ENCODE measurements at regions not wholly inside any gene's neighbourhood (a gene's known extent, or its start where the extent isn't known, plus 50 kb on each side); places are given as distances from the start of the nearest gene placed in this dataset.
A peak's percentile ranks its signal among the peaks of the same experiment; 100 is the strongest.

DNA sequence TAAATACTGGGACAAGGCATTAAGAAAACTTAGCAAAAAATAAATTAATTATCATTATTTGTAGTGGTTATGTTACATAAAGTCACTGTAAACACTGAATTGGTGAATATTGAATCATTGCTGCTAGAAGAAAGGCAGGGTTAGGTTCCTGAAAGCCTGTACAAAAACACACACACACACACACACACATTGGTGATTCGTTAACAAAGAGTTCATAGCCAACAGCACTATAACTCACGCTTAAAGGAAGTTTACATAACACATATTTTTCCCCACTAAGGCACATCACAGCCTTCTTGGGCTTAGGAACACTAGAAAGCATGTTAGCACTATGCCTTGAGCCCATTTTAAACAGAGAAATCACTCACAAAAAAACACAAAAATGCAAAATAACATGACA lies 690.0 kb upstream of the PIK3C3 start:
- WGBS, 2 experiments (ENCODE audit: extremely low coverage in 1 of 2, insufficient coverage in 1 of 2, insufficient read length in 1 of 2, insufficient replicate concordance in 2 of 2, low coverage in 1 of 2, low lambda C conversion rate in 2 of 2, missing lambda C conversion rate in 1 of 2), result 91% methylated on average over 2 of the region's 2 CpGs; no CpG with 5 or more reads in 1 of the 2 experiments
- Histone ChIP-seq H2BK15ac (ENCODE audit: low read length) (no peak overlapping the region), H2BK20ac (ENCODE audit: low read length) (no peak overlapping the region), H3K14ac (ENCODE audit: insufficient read length) (no peak overlapping the region), H3K56ac (replicated peaks; ENCODE audit: insufficient read length, low read depth, low read length) (no peak overlapping the region), H3K79me2 (ENCODE audit: control insufficient read depth in 1 of 2, insufficient read depth in 2 of 2, low read length in 2 of 2) (no peaks in the 10 kb centered on the region), H3K4me1 (replicated peaks in 1 of 4; ENCODE audit: control insufficient read depth in 3 of 4, insufficient read depth in 4 of 4, low read length in 3 of 4) (peaks cover 0 to 5% (median 2%) of the 10 kb centered on the region in 4 experiments; a peak in 1 of 7 replicates), H2BK5ac (ENCODE audit: low read depth, low read length) (no peak overlapping the region), H4K8ac (ENCODE audit: extremely low read depth, insufficient read depth, low read length) (no peak overlapping the region), H3K27ac (ENCODE audit: low read depth, low read length) (no peak overlapping the region), H3K23me2 (ENCODE audit: low read depth, low read length) (no peaks in the 10 kb centered on the region), H3K27me3 (replicated peaks in 1 of 4; ENCODE audit: control insufficient read depth in 3 of 4, extremely low read depth in 1 of 4, insufficient read depth in 3 of 4, low read length in 3 of 4) (no peaks in the 10 kb centered on the region), H3K79me1 (ENCODE audit: low read depth, low read length) (no peaks in the 10 kb centered on the region), H2BK12ac (ENCODE audit: low read depth, low read length) (no peak overlapping the region), H3K4me2 (ENCODE audit: insufficient read depth in 1 of 2, low read depth in 2 of 2, low read length in 2 of 2) (no peak overlapping the region), H3K36me3 (ENCODE audit: control insufficient read depth in 2 of 4, insufficient read depth in 4 of 4, low read length in 3 of 4) (no peaks in the 10 kb centered on the region), H2BK120ac (replicated peaks; ENCODE audit: low read depth, low read length) (no peak overlapping the region), H3K18ac (ENCODE audit: extremely low read depth, low read length) (no peak overlapping the region), H3K23ac (ENCODE audit: insufficient read length) (no peak overlapping the region), H2AK5ac (ENCODE audit: low read depth, low read length) (no peak overlapping the region), H3K9ac (replicated peaks in 1 of 4; ENCODE audit: extremely low read depth in 1 of 4, low read depth in 3 of 4, low read length in 3 of 4) (no peak overlapping the region), H4K20me1 (replicated peaks in 1 of 2; ENCODE audit: control insufficient read depth in 1 of 2, insufficient read depth in 2 of 2, low read length in 2 of 2) (no peaks in the 10 kb centered on the region), H3K4ac (replicated peaks; ENCODE audit: insufficient read length, low read depth, low read length) (no peak overlapping the region), H4K91ac (replicated peaks; ENCODE audit: insufficient read length, low read length) (no peak overlapping the region), H4K5ac (ENCODE audit: insufficient read length, low read depth, low read length) (no peak overlapping the region), H3K4me3 (ENCODE audit: extremely low read depth in 1 of 4, insufficient read depth in 2 of 4, low read depth in 3 of 4, low read length in 4 of 4) (no peak overlapping the region), H3K9me3 (ENCODE audit: insufficient read depth in 2 of 2, low read depth in 1 of 2, low read length in 1 of 2) (no peaks in the 10 kb centered on the region), H2AFZ (ENCODE audit: low read length) (0 out of 2 replicates have a peak overlapping the region, but pooled peaks have one; percentile 18)
- no peak for FAIRE-seq
- ChIA-PET POLR2A (ENCODE audit: partially characterized antibody) (no interaction called here), CTCF (ENCODE audit: partially characterized antibody) (no interaction called here)
- no peak for DNase-seq (ENCODE audit: low read depth in 1 of 2, low spot score in 2 of 2)
- no peak for TF ChIP-seq CEBPB (IDR thresholded peaks at IDR 0.05; ENCODE audit: low read depth, low read length)
- TF ChIP-seq KDM4A (IDR thresholded peaks at IDR 0.05; ENCODE audit: low read depth, low read length, severe bottlenecking), result no peak
- TF ChIP-seq FOSL1 (IDR thresholded peaks at IDR 0.05; ENCODE audit: insufficient read depth, low read depth, low read length), result no peak
- no peak for TF ChIP-seq POLR2AphosphoS5 (IDR thresholded peaks at IDR 0.05; ENCODE audit: low read depth, low read length)
- no peak for TF ChIP-seq EGR1 (IDR thresholded peaks at IDR 0.05; ENCODE audit: borderline replicate concordance, low read depth, low read length)
- no peak for TF ChIP-seq POLR2A (IDR thresholded peaks at IDR 0.05; ENCODE audit: control extremely low read depth in 1 of 2, low read depth in 2 of 2, low read length in 2 of 2)
- TF ChIP-seq KDM1A (IDR thresholded peaks at IDR 0.05; ENCODE audit: borderline replicate concordance, low read length), result no peak
- no peak for TF ChIP-seq POU5F1 (IDR thresholded peaks at IDR 0.05; ENCODE audit: low read depth, low read length)
- TF ChIP-seq JUN (IDR thresholded peaks at IDR 0.05; ENCODE audit: low read depth, low read length), result no peak
- TF ChIP-seq TAF1 (IDR thresholded peaks at IDR 0.05; ENCODE audit: low read depth, low read length), result no peak
- no peak for TF ChIP-seq NRF1 (IDR thresholded peaks at IDR 0.05; ENCODE audit: low read depth, low read length)
- TF ChIP-seq CTCF (IDR thresholded peaks at IDR 0.05; ENCODE audit: control extremely low read depth in 1 of 3, insufficient read depth in 1 of 3, low read depth in 1 of 3, low read length in 3 of 3), result no peak
- no peak for TF ChIP-seq SIX5 (IDR thresholded peaks at IDR 0.05; ENCODE audit: low read depth, low read length)
- no peak for TF ChIP-seq SP2 (IDR thresholded peaks at IDR 0.05; ENCODE audit: low read length)

Data from H1 (cell line).